ENCODE measurements at regions not wholly inside any gene's neighbourhood (a gene's known extent, or its start where the extent isn't known, plus 50 kb on each side); places are given as distances from the start of the nearest gene placed in this dataset.

DNA sequence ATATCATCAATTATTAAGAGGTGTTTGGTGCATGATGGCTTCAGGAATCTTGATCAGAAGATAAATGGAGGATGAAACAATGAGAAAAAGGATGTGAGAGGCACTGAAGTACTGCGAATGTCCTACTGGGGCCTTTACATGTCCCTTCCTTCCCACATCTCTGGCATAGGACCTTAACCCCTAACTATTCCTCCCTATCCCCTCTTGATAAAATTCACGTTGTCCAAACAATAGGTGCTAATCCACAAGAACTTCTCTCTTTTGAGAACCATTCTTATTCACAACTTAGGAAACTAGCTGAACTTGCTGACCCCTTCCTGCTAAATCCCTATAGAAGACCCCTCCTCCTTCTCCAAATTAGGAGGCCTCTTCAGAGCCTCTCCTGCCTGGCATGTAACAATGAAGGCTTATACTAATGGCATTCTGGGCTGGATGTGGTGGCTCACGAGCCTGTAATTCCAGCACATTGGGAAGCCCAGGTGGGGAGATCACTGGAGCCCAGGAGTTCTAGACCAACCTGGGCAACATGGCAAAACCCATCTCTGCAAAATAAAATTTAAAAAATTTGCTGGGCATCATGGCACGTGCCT lies 276.5 kb upstream of the SMARCA2 start:
- no peak for DNase-seq (ENCODE audit: low read depth)
- TF ChIP-seq, protein P1, sequence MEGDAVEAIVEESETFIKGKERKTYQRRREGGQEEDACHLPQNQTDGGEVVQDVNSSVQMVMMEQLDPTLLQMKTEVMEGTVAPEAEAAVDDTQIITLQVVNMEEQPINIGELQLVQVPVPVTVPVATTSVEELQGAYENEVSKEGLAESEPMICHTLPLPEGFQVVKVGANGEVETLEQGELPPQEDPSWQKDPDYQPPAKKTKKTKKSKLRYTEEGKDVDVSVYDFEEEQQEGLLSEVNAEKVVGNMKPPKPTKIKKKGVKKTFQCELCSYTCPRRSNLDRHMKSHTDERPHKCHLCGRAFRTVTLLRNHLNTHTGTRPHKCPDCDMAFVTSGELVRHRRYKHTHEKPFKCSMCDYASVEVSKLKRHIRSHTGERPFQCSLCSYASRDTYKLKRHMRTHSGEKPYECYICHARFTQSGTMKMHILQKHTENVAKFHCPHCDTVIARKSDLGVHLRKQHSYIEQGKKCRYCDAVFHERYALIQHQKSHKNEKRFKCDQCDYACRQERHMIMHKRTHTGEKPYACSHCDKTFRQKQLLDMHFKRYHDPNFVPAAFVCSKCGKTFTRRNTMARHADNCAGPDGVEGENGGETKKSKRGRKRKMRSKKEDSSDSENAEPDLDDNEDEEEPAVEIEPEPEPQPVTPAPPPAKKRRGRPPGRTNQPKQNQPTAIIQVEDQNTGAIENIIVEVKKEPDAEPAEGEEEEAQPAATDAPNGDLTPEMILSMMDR (IDR thresholded peaks at IDR 0.05; ENCODE audit: insufficient read depth, low read depth, low read length, missing control alignments): no peak
- H3K4me3 ChIP-seq (ENCODE audit: low read depth, low read length): no peak overlapping the region

DNA sequence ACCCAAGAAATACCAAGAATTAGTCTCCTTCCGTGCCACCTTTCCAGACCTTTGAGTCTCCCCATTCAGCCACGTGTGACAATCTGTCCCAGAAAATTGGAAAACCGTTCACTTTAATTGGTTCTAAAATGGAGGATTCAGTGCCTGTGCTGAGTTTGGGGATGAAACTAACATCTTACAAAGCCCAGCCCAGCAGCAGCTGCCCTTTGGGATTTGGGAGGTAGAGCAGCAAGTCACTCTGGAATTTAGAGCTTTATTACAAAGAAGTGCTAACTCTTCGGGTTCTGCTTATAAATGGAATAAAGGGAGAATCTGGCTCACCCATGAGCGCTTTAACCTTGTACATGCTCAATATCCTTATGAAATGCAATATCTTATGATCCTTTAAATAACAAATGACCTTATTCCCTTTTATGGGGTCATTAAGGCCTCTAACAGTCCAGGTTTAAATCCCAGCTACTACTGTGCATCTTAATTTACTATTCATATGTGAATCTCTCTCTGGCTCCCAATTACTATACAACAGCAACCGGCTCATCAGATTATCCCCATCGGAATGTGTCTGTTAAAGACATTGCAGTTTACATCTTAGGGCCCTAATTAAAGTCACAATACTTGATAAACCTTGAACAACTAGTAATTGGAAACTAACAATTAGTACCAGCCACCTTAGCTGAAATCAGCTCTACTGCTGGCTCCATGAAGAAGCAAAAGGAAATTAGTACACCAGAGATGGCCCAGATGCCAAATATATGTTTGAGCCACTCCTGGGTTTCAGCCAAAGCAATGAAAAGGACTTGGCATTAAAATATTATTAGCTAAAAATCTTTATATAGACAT lies 271.8 kb upstream of the SMARCA2 start:
- TF ChIP-seq, protein P1 (IDR thresholded peaks at IDR 0.05; ENCODE audit: insufficient read depth, low read depth, low read length, missing control alignments): no peak
- no peak for DNase-seq (ENCODE audit: low read depth)

DNA sequence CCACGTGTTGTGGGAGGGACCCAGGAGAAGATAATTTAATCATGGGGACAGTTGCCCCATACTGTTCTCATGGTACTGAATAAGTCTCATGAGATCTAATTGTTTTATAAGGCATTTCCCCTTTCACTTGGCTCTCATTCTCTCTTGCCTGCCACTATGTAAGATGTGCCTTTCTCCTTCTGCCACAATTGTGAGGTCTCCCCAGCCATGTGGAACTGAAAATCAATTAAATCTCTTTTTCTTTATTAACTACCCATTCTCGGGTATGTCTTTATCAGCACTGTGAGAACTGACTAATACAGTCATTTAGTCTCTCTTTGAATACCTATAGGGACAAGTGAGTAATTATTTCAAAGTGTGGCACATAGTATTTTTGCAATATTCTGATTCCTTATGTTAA lies 269.2 kb upstream of the SMARCA2 start:
- TF ChIP-seq, protein P1 (IDR thresholded peaks at IDR 0.05; ENCODE audit: insufficient read depth, low read depth, low read length, missing control alignments): no peak
- peak; percentile 4 for DNase-seq (ENCODE audit: low read depth)
- no peak overlapping the region for H3K4me3 ChIP-seq (ENCODE audit: low read depth, low read length)

More for the DNA sequence above, 271.8 kb upstream of the SMARCA2 start:
- no peak overlapping the region for H3K4me3 ChIP-seq (ENCODE audit: low read depth, low read length)

DNA sequence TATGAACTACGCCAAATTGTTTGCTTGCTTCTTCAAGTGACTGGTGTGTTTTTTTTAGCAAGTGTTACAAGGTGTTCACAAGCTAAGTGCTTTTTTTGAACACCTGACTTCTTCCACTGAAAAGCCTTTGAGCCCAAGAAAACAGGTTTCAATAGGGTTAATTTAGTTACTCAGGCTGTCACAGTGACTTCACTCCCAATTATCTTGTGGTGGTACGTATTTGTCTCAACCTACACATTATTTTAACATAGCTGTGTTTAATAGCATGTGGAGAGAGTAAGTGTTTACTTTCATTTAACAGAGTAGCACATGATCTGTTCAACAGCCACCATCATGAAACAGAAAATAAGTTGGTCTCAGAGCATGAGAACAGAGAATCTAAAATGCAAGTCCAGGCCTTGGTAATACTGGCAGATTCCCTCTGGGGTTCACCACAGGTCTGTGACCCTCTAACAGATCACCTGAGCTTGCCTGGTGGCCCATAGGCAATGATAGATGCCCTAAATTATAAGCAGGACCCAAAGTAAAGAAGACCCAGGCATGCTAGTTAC lies 267.7 kb upstream of the SMARCA2 start:
- DNase-seq (ENCODE audit: low read depth): peak; percentile 63
- no peak overlapping the region for H3K4me3 ChIP-seq (ENCODE audit: low read depth, low read length)
- TF ChIP-seq, protein P1 (IDR thresholded peaks at IDR 0.05; ENCODE audit: insufficient read depth, low read depth, low read length, missing control alignments): no peak

DNA sequence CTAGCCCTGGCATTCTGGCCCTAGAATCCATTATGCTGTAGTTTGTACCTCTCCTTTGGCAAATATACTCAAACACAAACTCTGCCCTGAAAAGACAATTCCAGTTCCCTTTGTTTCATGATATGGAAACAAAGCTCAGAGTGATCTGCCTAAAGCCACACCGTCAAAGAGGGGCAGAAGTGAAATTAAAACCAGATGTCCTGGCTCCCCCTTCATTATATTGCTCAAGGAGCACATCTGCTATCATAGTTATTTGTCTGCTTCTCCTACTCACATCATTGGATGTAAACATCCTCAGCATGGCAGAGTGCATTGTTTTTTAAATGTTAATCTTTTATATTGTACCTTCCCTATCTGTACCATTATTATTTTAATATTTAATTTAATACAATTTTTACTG lies 266.7 kb upstream of the SMARCA2 start:
- TF ChIP-seq, protein P1 (IDR thresholded peaks at IDR 0.05; ENCODE audit: insufficient read depth, low read depth, low read length, missing control alignments): no peak
- no peak overlapping the region for H3K4me3 ChIP-seq (ENCODE audit: low read depth, low read length)
- DNase-seq (ENCODE audit: low read depth): no peak

DNA sequence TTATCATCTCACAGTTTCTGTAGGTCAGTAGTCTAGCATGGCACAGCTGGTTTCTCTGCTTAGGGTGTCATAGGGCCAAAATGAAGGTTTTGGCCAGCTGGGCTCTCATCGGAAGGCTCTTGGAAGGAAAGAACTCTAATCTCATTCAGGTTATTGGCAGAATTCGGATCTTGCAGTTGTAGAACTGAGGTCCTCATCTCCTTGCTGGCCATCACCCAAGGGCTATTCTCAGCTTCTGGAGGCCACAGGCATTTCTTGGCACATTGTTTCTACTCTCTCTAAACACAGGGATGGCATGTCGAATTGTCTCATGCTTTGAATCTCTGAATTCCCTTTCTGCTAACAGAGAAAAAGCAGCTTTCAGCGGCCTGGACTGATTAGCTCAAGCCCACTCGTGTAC lies 258.0 kb upstream of the SMARCA2 start:
- DNase-seq (ENCODE audit: low read depth): no peak
- TF ChIP-seq, protein P1 (IDR thresholded peaks at IDR 0.05; ENCODE audit: insufficient read depth, low read depth, low read length, missing control alignments): no peak
- H3K4me3 ChIP-seq (ENCODE audit: low read depth, low read length): no peak overlapping the region
